Stomach (tissue), 8 donors: ENCODE measurements at regions not wholly inside any gene's neighbourhood (a gene's known extent, or its start where the extent isn't known, plus 50 kb on each side); places are given as distances from the start of the nearest gene placed in this dataset.

Experiments used
- DNase-seq, 2 donors: peaks; one replicate each; pipeline versions ENCODE4 v3.0.0 to v3.0.0-alpha.2; 2013 to 2019
- H3K27ac ChIP-seq, 5 donors: fragments of 200-600 bp in 4 of 5; sonication (generic) in 4 of 5; one replicate each; pipeline ENCODE4 v1.5.1; 2013 to 2019; ENCODE audit warnings: mild to moderate bottlenecking in 1 of 5, moderate library complexity in 1 of 5
- H3K27me3 ChIP-seq, 3 donors: fragments of 200-600 bp; sonication (generic); one replicate each; pipeline ENCODE4 v1.5.1; 2017 to 2019; ENCODE audit warnings: mixed run types in 1 of 3
- H3K36me3 ChIP-seq, 4 donors: fragments of 200-600 bp; sonication (generic); 1 replicate in 3 of 4; 2 replicates in 1 of 4; pipeline ENCODE4 v1.5.1; 2016 to 2019
- H3K4me1 ChIP-seq, 4 donors: fragments of 200-600 bp; sonication (generic); one replicate each; pipeline ENCODE4 v1.5.1; 2016 to 2019
- H3K4me3 ChIP-seq, 4 donors: fragments of 200-600 bp; sonication (generic) in 3 of 4; one replicate each; pipeline ENCODE4 v1.5.1; 2016 to 2019; ENCODE audit warnings: mild to moderate bottlenecking in 1 of 4
- H3K9me3 ChIP-seq, 4 donors: fragments of 200-600 bp; sonication (generic); one replicate each; pipeline ENCODE4 v1.5.1; 2016 to 2019
- CTCF ChIP-seq, 7 experiments: fragments of 450-650 bp in 4 of 7; fragments of 200-600 bp in 3 of 7; sonication (generic) in 3 of 7; IDR thresholded peaks; one replicate each; pipeline ENCODE4 v1.5.1; 2016 to 2019; ENCODE audit warnings: antibody characterized with exemption in 7 of 7, control low read depth in 2 of 7, mild to moderate bottlenecking in 1 of 7
- EP300 ChIP-seq: sonication (generic); formaldehyde crosslinking; IDR thresholded peaks from one replicate; pipeline ENCODE4 v1.6.1; 2017; ENCODE audit warnings: antibody characterized with exemption
- POLR2A ChIP-seq, 4 donors: fragments of 450-650 bp; IDR thresholded peaks; one replicate each; pipeline ENCODE4 v1.6.1; 2016; ENCODE audit warnings: antibody characterized with exemption in 4 of 4, control low read depth in 2 of 4, mild to moderate bottlenecking in 1 of 4, moderate library complexity in 1 of 4
- POLR2AphosphoS5 ChIP-seq, 3 donors: sonication (generic); formaldehyde crosslinking; IDR thresholded peaks; one replicate each; pipeline ENCODE4 v1.6.1; 2016; ENCODE audit warnings: antibody characterized with exemption in 3 of 3
- WGBS, 5 donors: extraction: QIAGEN DNeasy Blood & Tissue Kit in 3 of 5; methylation state at CpG; one replicate each; pipeline versions ENCODE4 v1.1.5 to v1.1.7; 2013 to 2018; 5-methylcytosine and 5-hydroxymethylcytosine counted together
- intact Hi-C: fragments of 100-400 bp; cut with DNase I; formaldehyde crosslinking; loops from one replicate; pipeline ENCODE4 v1.15.1; 2023; ENCODE audit warnings: low total_unique reads
- donor health status: healthy with polysubstance abuse.
- donor health status: Bipolar disorder and iron deficiency.
- donor health status: healthy.

- Histone ChIP-seq H3K36me3 (no peaks in the 10 kb centered on the region), H3K4me3 (no peak overlapping the region), H3K9me3 (no peaks in the 10 kb centered on the region), H3K27me3 (no peaks in the 10 kb centered on the region), H3K4me1 (no peaks in the 10 kb centered on the region), H3K27ac (no peak overlapping the region)
- no peak for DNase-seq
- intact Hi-C loops = no loop called here
- TF ChIP-seq POLR2A (IDR thresholded peaks at IDR 0.05) (no peak), EP300 (no peak), POLR2AphosphoS5 (IDR thresholded peaks at IDR 0.05) (no peak), CTCF (IDR thresholded peaks at IDR 0.05) (no peak)
- 90 to 97% (median 95%) methylated on average over 3 of the region's 3 CpGs for WGBS, 5 donors
Measured at GRCh38 chr5:31090467-31090866, 103.0 kb upstream of the CDH6 start.

GRCh38 chr5:31086839-31087415 lies 106.6 kb upstream of the CDH6 start:
- Histone ChIP-seq H3K27me3 (no peaks in the 10 kb centered on the region), H3K9me3 (no peaks in the 10 kb centered on the region), H3K36me3 (no peaks in the 10 kb centered on the region), H3K4me3 (no peak overlapping the region), H3K27ac (no peak overlapping the region), H3K4me1 (no peaks in the 10 kb centered on the region)
- peak in 1 of 2 donors; percentile 14 for DNase-seq
- TF ChIP-seq CTCF (IDR thresholded peaks at IDR 0.05) = no peak
- intact Hi-C loops = no loop called here
- 52 to 71% (median 65%) methylated on average over 5 of the region's 5 CpGs for WGBS, 5 donors

- no peak overlapping the region for H3K27ac ChIP-seq
- no peak overlapping the region for H3K4me3 ChIP-seq
- TF ChIP-seq EP300 (no peak), POLR2AphosphoS5 (IDR thresholded peaks at IDR 0.05) (no peak), CTCF (IDR thresholded peaks at IDR 0.05) (no peak), POLR2A (IDR thresholded peaks at IDR 0.05) (no peak)
- H3K9me3 ChIP-seq = no peaks in the 10 kb centered on the region
- no peak for DNase-seq
- WGBS, 5 donors = 80 to 86% (median 82%) methylated on average over 5 of the region's 5 CpGs
- H3K27me3 ChIP-seq = no peaks in the 10 kb centered on the region
- H3K4me1 ChIP-seq = no peaks in the 10 kb centered on the region
- intact Hi-C loops = no loop called here
- H3K36me3 ChIP-seq = no peaks in the 10 kb centered on the region
Measured at GRCh38 chr5:31084871-31085270, 108.6 kb upstream of the CDH6 start.

- no peak for TF ChIP-seq POLR2AphosphoS5 (IDR thresholded peaks at IDR 0.05)
- no peak for TF ChIP-seq CTCF (IDR thresholded peaks at IDR 0.05)
- TF ChIP-seq POLR2A (IDR thresholded peaks at IDR 0.05) = no peak
- TF ChIP-seq EP300 = no peak
- H3K27ac ChIP-seq = no peak overlapping the region
- H3K9me3 ChIP-seq = no peaks in the 10 kb centered on the region
- intact Hi-C loops = no loop called here
- no peaks in the 10 kb centered on the region for H3K4me1 ChIP-seq
- no peaks in the 10 kb centered on the region for H3K36me3 ChIP-seq
- no peaks in the 10 kb centered on the region for H3K27me3 ChIP-seq
- WGBS, 5 donors = 91 to 97% (median 95%) methylated on average over 2 of the region's 2 CpGs
- DNase-seq = no peak
- no peak overlapping the region for H3K4me3 ChIP-seq
Measured at GRCh38 chr5:31083364-31083763, 110.1 kb upstream of the CDH6 start.
